Muscle layer of duodenum (tissue), 2 donors: ENCODE measurements at regions not wholly inside any gene's neighbourhood (a gene's known extent, or its start where the extent isn't known, plus 50 kb on each side); places are given as distances from the start of the nearest gene placed in this dataset.

Experiments
- H3K27ac ChIP-seq: one replicate; pipeline ENCODE4 v1.7.0; 2013; ENCODE audit warnings: mild to moderate bottlenecking, low read length
- H3K27me3 ChIP-seq: one replicate; pipeline ENCODE4 v1.7.0; 2013; ENCODE audit warnings: low read depth, mild to moderate bottlenecking, control low read depth, low read length
- H3K36me3 ChIP-seq, 2 donors: one replicate each; pipeline ENCODE4 v1.7.0; 2013; ENCODE audit warnings: low read length in 2 of 2, control low read depth in 1 of 2, mild to moderate bottlenecking in 1 of 2; ENCODE audit not compliant: insufficient read depth in 2 of 2, control insufficient read depth in 1 of 2
- H3K4me1 ChIP-seq, 2 donors: one replicate each; pipeline ENCODE4 v1.7.0; 2013; ENCODE audit warnings: low read length in 2 of 2, mild to moderate bottlenecking in 2 of 2, control low read depth in 1 of 2, moderate library complexity in 1 of 2; ENCODE audit not compliant: insufficient read depth in 2 of 2, control insufficient read depth in 1 of 2
- H3K4me3 ChIP-seq, 2 donors: one replicate each; pipeline ENCODE4 v1.7.0; 2013; ENCODE audit warnings: low read length in 2 of 2, low read depth in 1 of 2, mild to moderate bottlenecking in 1 of 2
- H3K9me3 ChIP-seq, 2 donors: one replicate each; pipeline ENCODE4 v1.7.0; 2013; ENCODE audit warnings: low read length in 2 of 2, control low read depth in 1 of 2, mild to moderate bottlenecking in 1 of 2; ENCODE audit not compliant: control insufficient read depth in 1 of 2
- donor health status: healthy.

DNA sequence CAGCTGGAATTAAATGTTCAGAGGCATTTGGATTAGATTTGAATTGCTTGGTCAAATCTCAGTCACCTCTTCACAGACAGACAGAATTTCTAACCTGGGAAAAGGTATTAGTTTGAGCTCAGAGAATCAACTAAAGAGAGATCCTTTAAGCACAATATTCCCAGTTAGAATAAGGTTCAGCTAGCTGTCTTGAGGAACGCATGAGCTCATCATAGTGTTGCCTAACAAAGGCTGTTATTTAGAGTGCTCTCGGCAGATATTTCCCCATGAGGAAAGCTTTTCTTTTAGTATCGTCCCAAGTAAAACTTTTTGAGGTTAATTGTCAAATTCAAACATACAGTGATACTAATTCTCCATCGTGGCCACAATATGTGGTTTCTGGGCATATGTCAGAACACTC, 269.9 kb downstream of the HLX start:
- Histone ChIP-seq H3K27ac (no peak overlapping the region), H3K27me3 (no peaks in the 10 kb centered on the region), H3K9me3 (peaks cover 0 to 3% of the 10 kb centered on the region in 2 donors), H3K36me3 (no peaks in the 10 kb centered on the region), H3K4me1 (no peaks in the 10 kb centered on the region), H3K4me3 (no peak overlapping the region)

DNA sequence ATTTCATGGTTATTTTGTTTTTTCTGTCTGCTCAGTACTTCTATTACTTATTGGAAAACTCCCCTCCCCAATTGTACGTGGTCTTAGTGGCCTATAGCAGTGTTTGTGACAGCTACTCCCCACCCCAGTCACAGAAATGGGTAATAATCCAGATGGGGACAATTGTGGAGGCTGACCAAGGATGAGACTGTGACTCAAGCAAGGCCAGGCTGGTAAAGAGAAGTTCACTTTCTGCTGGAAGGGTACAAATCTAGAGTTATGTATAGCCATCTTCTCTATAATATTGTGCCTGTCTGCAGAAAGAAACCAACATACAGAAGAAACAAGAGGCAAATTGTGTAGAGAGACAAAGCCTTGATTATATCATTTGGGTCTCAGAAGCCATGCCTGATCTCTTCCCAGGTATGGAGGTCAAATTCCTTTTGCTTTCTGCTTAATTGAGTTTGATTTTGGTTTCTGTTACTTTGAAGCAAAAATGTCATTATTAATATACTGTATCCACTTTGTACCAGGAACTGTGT, 270.4 kb downstream of the HLX start:
- Histone ChIP-seq H3K9me3 (peaks cover 0 to 3% of the 10 kb centered on the region in 2 donors), H3K36me3 (no peaks in the 10 kb centered on the region), H3K4me3 (no peak overlapping the region), H3K27ac (no peak overlapping the region), H3K27me3 (no peaks in the 10 kb centered on the region), H3K4me1 (no peaks in the 10 kb centered on the region)

DNA sequence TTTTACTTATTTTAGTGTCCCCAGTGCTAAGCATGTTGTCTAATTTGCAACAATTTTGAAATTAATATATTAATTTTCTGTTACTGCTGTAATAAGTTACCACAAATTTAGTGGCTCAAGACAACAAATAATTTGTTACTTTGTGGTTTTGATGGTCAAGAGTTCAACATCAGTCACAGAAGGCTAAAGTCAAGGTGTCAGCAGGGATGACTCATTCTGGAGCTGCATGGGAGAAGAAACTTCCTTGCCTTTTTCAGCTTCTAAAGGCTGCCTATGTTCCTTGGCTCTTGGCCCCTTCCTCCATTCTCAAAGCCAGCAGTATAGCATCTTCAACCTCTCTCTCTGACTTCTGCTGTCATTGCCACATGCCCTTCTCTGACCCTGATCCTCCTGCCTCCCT, 271.8 kb downstream of the HLX start:
- Histone ChIP-seq H3K36me3 (no peaks in the 10 kb centered on the region), H3K9me3 (peaks cover 0 to 3% of the 10 kb centered on the region in 2 donors), H3K4me3 (no peak overlapping the region), H3K27ac (no peak overlapping the region), H3K4me1 (no peaks in the 10 kb centered on the region), H3K27me3 (no peaks in the 10 kb centered on the region)

DNA sequence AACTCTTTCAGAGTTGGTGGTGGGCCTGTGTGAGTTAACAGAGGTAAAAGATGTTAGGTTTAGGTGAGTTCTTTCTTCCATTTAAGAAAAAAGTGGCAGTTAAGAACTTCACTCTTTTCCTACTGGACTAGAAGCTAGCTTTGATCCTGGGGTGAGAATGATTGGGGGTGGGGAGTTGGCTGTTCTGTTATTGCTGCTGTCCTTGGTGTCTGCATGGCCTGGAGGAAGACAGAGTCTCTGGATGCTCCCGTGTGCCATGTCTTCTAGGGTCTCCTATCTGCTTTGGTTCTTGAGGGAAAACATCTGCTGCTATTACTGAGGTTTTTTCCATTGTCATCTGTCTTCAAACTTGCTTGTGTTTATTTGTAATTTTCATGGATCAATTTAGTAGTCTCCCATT, 275.7 kb downstream of the HLX start:
- H3K27me3 ChIP-seq = no peaks in the 10 kb centered on the region
- H3K4me1 ChIP-seq = no peaks in the 10 kb centered on the region
- H3K27ac ChIP-seq = no peak overlapping the region
- peaks cover 0 to 3% of the 10 kb centered on the region in 2 donors for H3K9me3 ChIP-seq
- no peaks in the 10 kb centered on the region for H3K36me3 ChIP-seq
- no peak overlapping the region for H3K4me3 ChIP-seq

DNA sequence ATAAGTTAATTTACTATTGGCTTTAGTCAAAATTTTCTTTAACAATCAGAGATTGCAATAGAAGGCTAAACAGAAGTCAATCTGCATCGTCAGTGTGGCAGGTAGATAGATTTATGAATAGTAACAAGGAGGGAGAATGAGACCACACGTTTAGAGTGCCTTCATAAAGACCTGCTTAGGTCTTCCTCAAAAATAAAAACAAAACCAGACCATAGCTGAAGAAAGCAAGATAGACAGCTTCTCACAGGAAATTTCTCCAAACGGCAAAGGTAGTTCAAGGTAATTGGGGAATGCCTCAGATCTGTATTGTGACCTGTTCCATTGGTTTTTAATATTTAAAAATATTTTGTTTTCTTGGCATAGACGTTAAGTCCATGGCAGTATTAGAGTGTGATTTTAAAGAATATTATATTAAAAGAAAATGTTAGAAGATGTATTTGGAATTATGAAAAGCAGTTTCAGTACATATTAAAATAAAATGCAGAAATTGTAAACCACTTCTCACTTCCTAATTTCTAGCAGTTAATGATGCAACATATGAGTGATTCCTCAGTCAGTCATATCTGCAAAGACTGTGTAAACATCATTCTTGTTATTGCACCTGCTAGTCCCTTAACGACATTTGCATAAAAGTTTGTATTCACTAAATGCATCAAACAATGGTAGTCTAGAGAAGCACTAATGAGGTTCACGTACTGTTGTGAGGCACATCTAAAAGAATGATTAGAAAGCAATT, 278.0 kb downstream of the HLX start:
- Histone ChIP-seq H3K9me3 (no peaks in the 10 kb centered on the region), H3K27ac (no peak overlapping the region), H3K4me3 (no peak overlapping the region), H3K27me3 (no peaks in the 10 kb centered on the region), H3K36me3 (no peaks in the 10 kb centered on the region), H3K4me1 (no peaks in the 10 kb centered on the region)

DNA sequence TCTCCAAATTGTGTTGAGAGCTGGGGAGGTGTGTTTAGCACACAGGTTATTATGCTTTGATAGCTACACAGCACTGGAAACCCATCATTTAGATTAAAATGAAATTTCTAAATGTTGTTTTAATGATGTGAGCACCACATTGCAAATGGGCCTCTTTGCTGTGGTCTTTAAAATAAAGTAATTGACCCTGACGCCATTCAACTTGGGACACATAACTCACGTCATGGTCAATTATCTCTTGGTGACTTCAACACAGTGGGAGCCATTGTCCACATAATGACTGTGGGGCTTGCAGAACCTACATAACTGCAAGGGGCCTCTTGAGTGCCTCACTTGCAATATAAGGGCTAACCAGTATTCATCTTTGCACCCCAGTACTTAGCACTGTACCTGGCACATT, 280.4 kb downstream of the HLX start:
- no peaks in the 10 kb centered on the region for H3K27me3 ChIP-seq
- H3K4me3 ChIP-seq = no peak overlapping the region
- H3K9me3 ChIP-seq = no peaks in the 10 kb centered on the region
- H3K27ac ChIP-seq = no peak overlapping the region
- no peaks in the 10 kb centered on the region for H3K36me3 ChIP-seq
- H3K4me1 ChIP-seq = no peaks in the 10 kb centered on the region

DNA sequence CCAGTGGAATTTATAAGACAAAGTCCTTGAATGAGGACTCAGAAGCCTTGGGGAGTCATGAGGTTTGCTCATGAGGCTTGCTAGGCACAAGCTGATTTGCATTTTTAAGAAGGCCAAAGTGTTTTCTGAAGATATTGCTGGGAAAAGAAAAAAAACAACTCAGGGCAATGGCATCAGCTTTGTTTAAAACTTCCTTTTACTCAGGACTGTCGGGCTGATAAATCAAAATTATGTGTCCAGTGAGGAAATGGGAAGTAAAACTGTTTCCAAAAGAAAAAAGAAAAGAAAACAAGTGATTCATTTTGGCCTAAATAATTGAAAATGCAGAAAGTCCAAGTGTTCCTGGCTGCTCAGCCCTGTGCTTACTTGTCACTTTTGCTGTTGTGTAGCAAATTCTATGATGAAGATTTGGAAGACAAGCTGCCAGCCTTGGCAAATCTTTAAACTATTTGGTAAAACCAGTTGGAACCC, 282.4 kb downstream of the HLX start:
- no peaks in the 10 kb centered on the region for H3K27me3 ChIP-seq
- no peaks in the 10 kb centered on the region for H3K9me3 ChIP-seq
- H3K4me1 ChIP-seq = peaks cover 0 to 10% of the 10 kb centered on the region in 2 donors
- H3K36me3 ChIP-seq = no peaks in the 10 kb centered on the region
- H3K4me3 ChIP-seq = no peak overlapping the region
- H3K27ac ChIP-seq = no peak overlapping the region

DNA sequence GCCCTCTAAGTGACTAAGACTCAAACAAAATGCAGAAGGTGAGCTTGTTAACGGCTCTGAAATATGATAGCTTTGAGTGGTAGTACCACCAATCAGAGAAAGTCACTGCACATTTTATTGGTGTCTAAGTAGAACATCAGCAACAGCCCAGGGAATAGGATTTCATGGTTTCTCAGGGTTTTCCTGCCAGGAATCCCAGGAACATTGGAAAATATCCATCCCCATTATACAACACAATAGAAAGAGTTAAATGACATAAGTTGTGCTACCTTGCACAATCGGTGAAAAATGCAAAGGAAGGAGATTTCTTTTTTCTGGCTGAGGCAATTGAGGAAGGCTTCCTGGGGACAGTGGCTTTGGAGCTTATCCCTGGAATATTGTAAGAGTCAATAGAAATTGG, 283.1 kb downstream of the HLX start:
- no peaks in the 10 kb centered on the region for H3K36me3 ChIP-seq
- no peak overlapping the region for H3K4me3 ChIP-seq
- H3K4me1 ChIP-seq = peaks cover 0 to 10% of the 10 kb centered on the region in 2 donors
- H3K27me3 ChIP-seq = no peaks in the 10 kb centered on the region
- no peaks in the 10 kb centered on the region for H3K9me3 ChIP-seq
- H3K27ac ChIP-seq = no peak overlapping the region

DNA sequence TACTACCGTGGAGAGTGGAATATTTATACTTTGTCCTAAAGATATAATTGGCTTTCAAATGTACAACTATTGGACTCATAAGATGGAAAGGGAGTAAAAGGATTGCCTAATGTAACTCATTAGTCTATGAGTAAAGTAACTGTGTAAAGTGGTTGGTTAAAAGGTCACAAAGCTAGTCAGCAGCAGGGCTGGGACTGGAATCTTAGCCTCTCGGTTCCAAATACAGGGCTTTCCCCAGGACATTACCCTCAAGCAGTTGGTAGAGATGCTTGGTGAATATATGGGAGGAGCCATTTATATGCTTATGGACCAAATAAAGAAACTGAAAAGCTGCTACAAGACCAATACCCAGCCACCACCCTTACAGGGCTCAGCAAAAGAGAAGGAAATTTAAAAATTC, 283.7 kb downstream of the HLX start:
- Histone ChIP-seq H3K4me3 (no peak overlapping the region), H3K27me3 (no peaks in the 10 kb centered on the region), H3K36me3 (no peaks in the 10 kb centered on the region), H3K9me3 (no peaks in the 10 kb centered on the region), H3K4me1 (peaks cover 0 to 10% of the 10 kb centered on the region in 2 donors), H3K27ac (no peak overlapping the region)

DNA sequence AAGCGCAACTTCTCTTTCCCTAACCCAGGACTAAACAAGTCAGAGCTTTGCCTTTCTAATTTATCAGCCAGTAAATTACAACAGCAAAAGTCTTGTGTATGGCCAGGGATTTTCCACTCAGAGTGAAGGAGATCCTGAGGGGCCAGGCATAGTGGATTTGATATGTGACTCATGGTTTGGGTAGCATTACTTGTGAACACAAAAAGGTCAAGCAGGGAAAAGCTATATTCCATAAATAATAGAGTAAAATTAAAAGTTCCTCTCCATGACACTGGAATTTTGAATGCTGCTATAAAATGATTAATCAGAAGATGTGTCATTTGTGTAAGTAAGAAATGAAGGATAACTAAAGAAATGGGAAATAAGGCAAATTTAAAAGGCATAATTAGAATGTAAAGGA, 284.8 kb downstream of the HLX start:
- no peak overlapping the region for H3K27ac ChIP-seq
- no peak overlapping the region for H3K4me3 ChIP-seq
- no peaks in the 10 kb centered on the region for H3K36me3 ChIP-seq
- H3K9me3 ChIP-seq = no peaks in the 10 kb centered on the region
- no peaks in the 10 kb centered on the region for H3K27me3 ChIP-seq
- peaks cover 0 to 10% of the 10 kb centered on the region in 2 donors for H3K4me1 ChIP-seq

DNA sequence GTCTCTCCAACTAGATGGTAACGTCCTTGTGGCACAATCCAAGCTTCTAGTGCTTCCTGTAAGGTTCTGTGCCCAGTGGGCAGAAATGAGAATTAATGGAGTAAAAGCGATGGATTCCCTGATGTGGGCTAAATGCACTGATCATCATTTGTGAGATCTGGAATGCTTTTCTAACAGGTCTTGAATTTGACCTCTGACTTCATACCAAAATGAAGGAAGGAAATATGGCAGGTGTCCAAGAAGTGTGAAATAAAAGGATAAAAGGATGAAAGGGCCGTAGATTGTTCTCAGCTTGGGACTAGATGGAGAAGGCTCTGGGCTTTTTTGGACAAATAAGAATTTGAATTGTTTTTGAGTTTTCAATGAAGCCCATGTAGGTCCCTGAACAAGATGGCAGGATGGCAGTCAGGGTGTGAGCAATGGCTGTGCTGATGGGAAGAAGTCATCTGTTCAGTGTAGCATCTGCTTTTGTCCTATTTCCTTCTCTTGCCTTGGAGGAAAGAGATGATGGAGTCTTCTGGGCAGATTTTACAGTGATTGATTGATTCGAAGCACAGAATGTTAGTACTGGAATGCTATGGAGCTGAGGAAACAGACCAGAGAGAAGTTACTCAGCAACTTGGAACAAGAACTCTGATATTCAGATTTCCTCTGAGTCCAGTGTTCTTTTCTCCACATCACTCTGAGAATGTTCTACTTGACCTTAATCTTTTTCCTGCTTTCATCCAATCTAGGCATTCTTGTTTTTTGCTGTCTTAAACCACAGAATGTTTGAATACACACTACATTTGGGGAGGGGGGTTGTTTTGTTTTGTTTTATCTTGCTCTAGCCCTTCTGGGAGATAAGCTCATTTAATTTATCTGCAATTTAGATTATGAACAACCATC, 286.0 kb downstream of the HLX start:
- Histone ChIP-seq H3K9me3 (no peaks in the 10 kb centered on the region), H3K36me3 (no peaks in the 10 kb centered on the region), H3K27me3 (no peaks in the 10 kb centered on the region), H3K27ac (no peak overlapping the region), H3K4me1 (peaks cover 0 to 10% of the 10 kb centered on the region in 2 donors), H3K4me3 (no peak overlapping the region)
